Stimulated activated memory B cell treated with anti-CD40 and anti-IgM and Interleukin-4, amounts not matched to agents 10 μg/mL and 1 μg/mL and 100 μg/mL, for 72 hours (primary cell): ENCODE measurements at regions not wholly inside any gene's neighbourhood (a gene's known extent, or its start where the extent isn't known, plus 50 kb on each side); places are given as distances from the start of the nearest gene placed in this dataset.

Source experiments
- ATAC-seq: fragments of 150-1000 bp; cut with Tn5 transposase; 2 replicates; pipeline ENCODE4 v1.10.0; 2021
- H3K27ac Mint-ChIP-seq: one replicate; pipeline ENCODE4 v1.8.0; 2022; ENCODE audit warnings: mild to moderate bottlenecking, mixed read lengths
- H3K27me3 Mint-ChIP-seq: one replicate; pipeline ENCODE4 v1.8.0; 2022; ENCODE audit warnings: mixed read lengths
- H3K36me3 Mint-ChIP-seq: one replicate; pipeline ENCODE4 v1.8.0; 2022; ENCODE audit warnings: mixed read lengths
- H3K4me1 Mint-ChIP-seq: one replicate; pipeline ENCODE4 v1.8.0; 2022; ENCODE audit warnings: mixed read lengths
- H3K4me3 Mint-ChIP-seq: one replicate; pipeline ENCODE4 v1.8.0; 2022; ENCODE audit warnings: mild to moderate bottlenecking, moderate library complexity, mixed read lengths
- H3K9me3 Mint-ChIP-seq: one replicate; pipeline ENCODE4 v1.8.0; 2022; ENCODE audit warnings: mixed read lengths

DNA sequence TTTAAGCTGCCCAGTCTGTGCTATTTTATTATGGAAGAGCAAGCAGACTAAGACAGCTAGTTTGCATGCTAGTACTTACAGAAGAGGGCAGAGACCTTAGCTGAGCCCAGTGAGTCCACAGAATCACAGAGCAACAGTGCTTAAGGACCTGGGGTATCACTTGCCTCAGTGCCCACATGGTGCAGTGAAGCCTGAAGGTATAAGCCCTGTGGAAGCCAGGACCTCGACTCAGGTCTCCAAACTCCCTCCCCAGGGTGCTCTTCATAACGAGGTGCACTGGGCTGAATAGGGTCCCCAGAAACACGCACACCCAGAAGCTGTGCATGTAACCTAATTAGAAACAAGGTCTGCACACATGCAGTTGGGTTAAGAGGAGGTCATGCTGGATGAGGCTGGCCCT, 718.1 kb downstream of the GALR1 start:
- Mint-ChIP-seq H3K9me3 (no peaks in the 10 kb centered on the region), H3K36me3 (no peaks in the 10 kb centered on the region), H3K4me3 (no peak overlapping the region), H3K27ac (no peak overlapping the region), H3K4me1 (no peaks in the 10 kb centered on the region), H3K27me3 (no peaks in the 10 kb centered on the region)
- no peak for ATAC-seq

DNA sequence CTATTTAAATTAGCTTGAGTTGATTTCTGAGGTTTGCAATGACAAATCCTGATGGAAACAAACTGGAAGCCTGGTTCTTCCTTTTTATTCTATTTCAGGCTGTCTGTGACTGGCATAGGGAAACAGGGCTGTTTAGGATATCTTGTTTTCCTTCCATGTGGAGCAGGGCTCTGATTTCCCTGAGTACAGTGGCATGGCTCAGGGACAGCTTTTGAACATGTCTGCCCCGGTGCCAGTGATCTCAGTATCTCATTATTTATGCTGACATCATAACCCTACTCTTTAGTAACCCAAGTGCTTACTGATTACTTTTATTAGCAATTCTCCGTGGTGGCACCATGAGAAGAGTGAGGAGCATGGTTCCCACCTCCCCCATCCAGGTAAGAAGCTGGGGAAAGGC, 720.3 kb downstream of the GALR1 start:
- Mint-ChIP-seq H3K27ac (no peak overlapping the region), H3K9me3 (no peaks in the 10 kb centered on the region), H3K4me3 (no peak overlapping the region), H3K27me3 (no peaks in the 10 kb centered on the region), H3K36me3 (no peaks in the 10 kb centered on the region), H3K4me1 (no peaks in the 10 kb centered on the region)
- no peak for ATAC-seq

DNA sequence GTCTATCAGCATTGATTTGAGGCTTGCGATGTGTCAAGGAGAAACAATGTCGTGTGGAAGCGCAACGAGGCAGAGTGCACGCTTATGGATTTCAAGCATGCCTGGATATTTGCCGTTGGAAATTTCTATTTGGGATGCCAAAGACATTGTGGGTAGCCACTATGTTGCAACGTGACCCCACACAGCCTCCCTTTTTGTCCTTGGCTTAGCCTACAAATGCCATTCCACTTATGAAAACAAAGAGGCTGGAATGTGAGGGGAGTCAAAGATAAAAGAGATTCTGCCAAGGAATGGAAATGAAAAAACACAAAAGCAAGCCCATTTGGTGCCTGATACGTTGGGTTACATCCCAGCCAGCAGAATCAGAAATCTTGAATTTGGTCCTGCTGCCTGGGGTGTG, 721.2 kb downstream of the GALR1 start:
- no peaks in the 10 kb centered on the region for H3K36me3 Mint-ChIP-seq
- H3K27me3 Mint-ChIP-seq, result no peaks in the 10 kb centered on the region
- no peak overlapping the region for H3K27ac Mint-ChIP-seq
- no peaks in the 10 kb centered on the region for H3K9me3 Mint-ChIP-seq
- no peaks in the 10 kb centered on the region for H3K4me1 Mint-ChIP-seq
- no peak overlapping the region for H3K4me3 Mint-ChIP-seq
- ATAC-seq, result no peak

DNA sequence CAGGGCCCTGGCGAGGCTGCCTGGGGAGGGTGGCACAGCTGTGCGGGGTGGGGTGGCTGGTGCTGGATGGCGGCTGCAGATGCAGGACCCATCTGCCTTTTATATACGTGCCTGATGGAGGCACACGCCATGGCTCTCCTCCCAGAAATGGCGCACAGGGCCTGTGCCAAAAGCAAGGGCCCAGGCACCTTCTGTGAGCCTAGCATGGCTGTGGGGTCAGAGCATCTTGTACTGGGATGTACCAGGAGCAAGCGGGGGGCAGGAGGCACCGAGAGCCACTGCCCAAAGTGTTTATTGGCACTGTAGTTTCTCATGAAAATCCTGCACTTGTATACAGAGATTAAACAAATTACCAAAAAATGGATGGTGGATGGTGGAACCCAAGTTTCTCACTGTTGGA, 724.1 kb downstream of the GALR1 start:
- H3K27me3 Mint-ChIP-seq, result no peaks in the 10 kb centered on the region
- H3K9me3 Mint-ChIP-seq, result peaks cover 4% of the 10 kb centered on the region
- no peaks in the 10 kb centered on the region for H3K36me3 Mint-ChIP-seq
- H3K27ac Mint-ChIP-seq, result no peak overlapping the region
- no peaks in the 10 kb centered on the region for H3K4me1 Mint-ChIP-seq
- no peak overlapping the region for H3K4me3 Mint-ChIP-seq
- no peak for ATAC-seq

DNA sequence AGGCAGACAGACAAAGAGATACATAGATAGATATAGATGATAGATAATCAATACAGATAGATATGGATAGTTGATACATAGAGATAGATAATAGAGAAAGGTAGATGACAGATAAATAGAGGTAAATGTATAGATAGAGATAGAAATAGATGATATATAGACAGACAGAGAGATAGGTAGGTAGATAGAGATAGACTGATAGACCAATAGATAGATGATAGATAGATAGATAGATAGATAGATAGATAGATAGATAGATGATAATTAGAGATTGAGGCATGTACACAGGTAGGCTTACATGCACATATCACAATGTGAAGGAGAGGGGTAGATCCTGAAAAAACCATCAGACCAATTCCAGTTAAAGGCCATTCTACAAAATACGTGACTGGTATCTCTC, 724.7 kb downstream of the GALR1 start:
- no peak overlapping the region for H3K4me3 Mint-ChIP-seq
- H3K9me3 Mint-ChIP-seq, result peaks cover 4% of the 10 kb centered on the region
- H3K27ac Mint-ChIP-seq, result no peak overlapping the region
- H3K4me1 Mint-ChIP-seq, result no peaks in the 10 kb centered on the region
- H3K27me3 Mint-ChIP-seq, result no peaks in the 10 kb centered on the region
- no peak for ATAC-seq
- no peaks in the 10 kb centered on the region for H3K36me3 Mint-ChIP-seq

DNA sequence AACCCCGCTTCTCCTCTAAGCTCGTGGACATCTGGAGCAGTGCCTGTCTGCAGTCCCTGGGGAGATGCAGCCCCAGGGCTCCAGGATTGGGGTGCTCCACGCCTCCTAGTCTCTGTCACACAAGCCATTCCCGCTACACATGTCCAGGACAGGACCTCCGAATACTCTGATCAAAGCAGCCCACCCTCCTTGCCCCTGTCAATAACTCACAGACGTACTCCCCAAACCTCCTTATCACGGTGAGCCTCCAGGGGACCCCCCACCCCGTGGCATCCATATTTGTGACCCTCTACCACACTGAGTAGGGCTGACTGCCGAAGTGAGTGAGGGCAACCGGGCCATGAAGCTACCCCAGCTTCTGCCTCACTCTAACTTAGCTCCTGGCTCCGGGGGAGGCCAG, 727.7 kb downstream of the GALR1 start:
- Mint-ChIP-seq H3K27ac (no peak overlapping the region), H3K9me3 (peaks cover 7% of the 10 kb centered on the region), H3K4me1 (no peaks in the 10 kb centered on the region), H3K4me3 (no peak overlapping the region), H3K27me3 (no peaks in the 10 kb centered on the region), H3K36me3 (no peaks in the 10 kb centered on the region)
- no peak for ATAC-seq

DNA sequence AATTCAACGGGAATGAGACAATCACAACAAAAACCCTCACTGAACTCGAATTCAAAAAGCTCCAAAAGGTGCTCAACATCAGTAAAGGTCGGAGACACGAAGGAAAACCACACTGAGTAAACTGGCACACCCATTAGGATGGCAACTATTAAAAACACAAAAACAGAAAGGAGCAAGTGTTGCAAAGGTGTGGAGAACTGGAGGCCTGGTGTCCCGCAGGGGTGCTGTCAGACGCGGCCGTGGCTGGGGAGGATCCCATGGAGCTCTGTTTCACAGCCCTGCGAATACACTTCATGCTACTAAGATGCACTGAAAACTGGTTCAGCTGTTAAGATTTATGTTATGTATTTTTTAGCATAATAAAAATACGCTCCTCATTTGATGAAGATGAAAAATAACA, 730.6 kb downstream of the GALR1 start:
- no peaks in the 10 kb centered on the region for H3K27me3 Mint-ChIP-seq
- H3K4me1 Mint-ChIP-seq, result no peaks in the 10 kb centered on the region
- no peaks in the 10 kb centered on the region for H3K36me3 Mint-ChIP-seq
- H3K4me3 Mint-ChIP-seq, result no peak overlapping the region
- no peak for ATAC-seq
- no peak overlapping the region for H3K27ac Mint-ChIP-seq
- peaks cover 12% of the 10 kb centered on the region for H3K9me3 Mint-ChIP-seq

DNA sequence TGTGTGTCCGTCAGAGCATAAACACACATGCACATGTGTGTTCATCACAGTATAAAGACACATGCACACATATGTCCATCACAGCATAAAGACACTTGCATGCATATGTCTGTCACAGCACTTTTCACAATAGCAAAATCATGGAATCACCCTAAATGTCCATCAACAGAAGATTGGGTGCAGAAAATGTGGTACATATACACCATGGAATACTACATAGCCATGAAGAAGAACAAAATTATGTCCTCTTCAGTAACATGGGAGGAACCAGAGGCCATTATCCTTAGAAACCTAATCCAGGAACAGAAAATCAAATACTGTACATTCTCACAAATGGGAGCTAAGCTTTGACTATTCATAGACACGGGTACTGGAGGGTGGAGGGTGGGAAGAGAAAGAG, 732.2 kb downstream of the GALR1 start:
- H3K9me3 Mint-ChIP-seq, result peaks cover 12% of the 10 kb centered on the region
- ATAC-seq, result no peak
- H3K27ac Mint-ChIP-seq, result no peak overlapping the region
- H3K36me3 Mint-ChIP-seq, result no peaks in the 10 kb centered on the region
- no peak overlapping the region for H3K4me3 Mint-ChIP-seq
- no peaks in the 10 kb centered on the region for H3K27me3 Mint-ChIP-seq
- H3K4me1 Mint-ChIP-seq, result no peaks in the 10 kb centered on the region

DNA sequence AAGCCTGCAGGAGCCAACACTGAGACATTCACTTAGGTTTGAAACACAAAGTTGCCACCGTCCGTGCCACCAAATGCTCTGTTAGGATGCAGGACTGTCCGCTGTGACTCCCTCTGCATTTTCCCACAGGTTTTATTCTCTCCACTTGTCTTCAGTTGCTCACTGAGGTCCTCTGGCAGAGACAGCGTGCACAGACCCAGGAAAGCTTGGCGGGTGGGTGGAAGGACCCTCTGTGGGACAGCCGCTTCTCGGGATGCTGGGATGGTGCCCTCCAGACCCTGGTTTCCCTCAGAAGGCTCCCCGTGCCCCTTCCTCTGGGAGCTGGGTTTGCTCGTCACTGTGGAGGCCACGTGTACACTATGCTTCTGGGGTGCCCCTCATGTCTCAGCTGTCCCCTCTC, 733.6 kb downstream of the GALR1 start:
- H3K9me3 Mint-ChIP-seq, result peaks cover 11% of the 10 kb centered on the region
- H3K36me3 Mint-ChIP-seq, result no peaks in the 10 kb centered on the region
- no peak for ATAC-seq
- H3K27ac Mint-ChIP-seq, result no peak overlapping the region
- H3K27me3 Mint-ChIP-seq, result no peaks in the 10 kb centered on the region
- H3K4me1 Mint-ChIP-seq, result no peaks in the 10 kb centered on the region
- no peak overlapping the region for H3K4me3 Mint-ChIP-seq

DNA sequence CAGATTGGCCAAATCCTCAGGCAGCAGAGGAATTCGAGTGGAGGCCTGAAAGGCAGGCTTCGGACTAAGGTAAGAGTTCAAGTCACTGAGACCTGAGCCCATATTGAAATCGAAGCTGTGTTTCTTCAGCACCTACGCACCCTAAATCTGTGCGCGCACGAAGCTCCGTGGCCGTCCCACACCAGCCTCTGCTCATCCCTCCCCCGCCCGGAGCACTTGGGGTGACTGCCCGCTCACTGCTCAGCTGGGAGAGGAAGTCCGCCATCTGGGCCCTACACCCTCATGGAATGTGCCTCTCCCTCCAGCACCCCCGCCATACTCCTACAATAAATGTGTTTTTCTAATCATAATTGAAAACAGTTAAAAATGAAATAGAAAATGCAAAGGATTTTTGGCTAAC, 734.5 kb downstream of the GALR1 start:
- H3K27me3 Mint-ChIP-seq, result no peaks in the 10 kb centered on the region
- no peak overlapping the region for H3K27ac Mint-ChIP-seq
- H3K4me1 Mint-ChIP-seq, result no peaks in the 10 kb centered on the region
- H3K36me3 Mint-ChIP-seq, result no peaks in the 10 kb centered on the region
- no peak for ATAC-seq
- no peak overlapping the region for H3K4me3 Mint-ChIP-seq
- peaks cover 11% of the 10 kb centered on the region for H3K9me3 Mint-ChIP-seq

DNA sequence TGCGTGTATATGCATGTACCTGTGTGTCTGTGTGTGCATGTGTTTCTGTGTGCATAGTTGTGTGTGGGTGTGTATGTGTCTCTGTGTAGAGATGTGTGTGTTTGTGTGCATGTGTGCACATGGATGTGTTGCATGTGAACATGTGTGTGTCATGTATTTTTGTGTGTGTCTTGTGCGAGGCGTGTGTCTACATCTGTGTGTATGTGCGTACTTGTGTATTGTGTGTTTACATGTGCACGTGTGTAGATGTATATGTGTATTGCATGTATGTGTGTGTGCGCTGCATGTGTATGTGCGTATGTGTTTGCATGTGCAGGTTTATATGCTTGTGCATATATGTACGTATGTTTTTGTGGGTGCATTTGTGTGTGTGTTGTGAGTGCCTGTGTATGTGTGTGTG, 735.2 kb downstream of the GALR1 start:
- ATAC-seq, result no peak
- H3K9me3 Mint-ChIP-seq, result peaks cover 11% of the 10 kb centered on the region

DNA sequence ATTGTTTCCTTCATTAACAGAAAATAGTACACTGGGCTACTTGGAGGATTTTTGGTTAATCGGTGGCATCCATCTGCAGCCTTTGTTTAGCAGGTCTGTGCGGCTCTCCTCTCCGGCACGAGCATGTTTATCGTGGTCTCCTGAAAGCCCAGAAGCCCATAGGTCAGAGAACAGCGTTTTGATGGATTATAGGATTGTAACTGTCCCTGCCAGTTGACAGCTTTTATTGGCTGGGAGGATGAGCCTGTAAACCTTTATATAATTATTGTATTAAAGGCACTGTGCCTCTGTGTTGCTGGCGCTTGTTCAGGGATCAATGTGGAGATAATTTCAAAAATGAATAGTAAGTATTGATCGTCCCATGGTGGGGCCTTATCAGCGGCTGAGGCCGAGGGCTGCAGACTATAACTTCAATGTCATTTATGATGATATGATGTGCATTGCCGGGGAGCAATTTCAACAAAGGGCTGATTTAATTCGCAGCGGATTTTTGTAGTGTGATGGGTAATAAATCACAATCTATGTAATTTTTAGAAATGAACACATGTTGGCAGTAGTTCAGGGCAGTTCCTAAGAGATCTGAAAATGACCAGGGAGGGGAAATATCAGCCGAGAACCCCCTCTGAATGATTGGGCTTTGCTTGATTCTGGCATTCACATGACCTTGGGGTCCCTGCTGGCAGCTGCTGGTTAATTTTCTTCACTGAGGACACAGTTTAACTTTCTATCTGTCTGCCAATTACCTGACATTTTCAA, 736.1 kb downstream of the GALR1 start:
- Mint-ChIP-seq H3K4me3 (no peak overlapping the region), H3K27me3 (no peaks in the 10 kb centered on the region), H3K9me3 (peaks cover 11% of the 10 kb centered on the region), H3K36me3 (no peaks in the 10 kb centered on the region), H3K4me1 (no peaks in the 10 kb centered on the region), H3K27ac (no peak overlapping the region)
- ATAC-seq, result no peak

More for the DNA sequence above, 735.2 kb downstream of the GALR1 start:
- Mint-ChIP-seq H3K27ac (no peak overlapping the region), H3K36me3 (no peaks in the 10 kb centered on the region), H3K4me3 (no peak overlapping the region), H3K27me3 (no peaks in the 10 kb centered on the region), H3K4me1 (no peaks in the 10 kb centered on the region)

DNA sequence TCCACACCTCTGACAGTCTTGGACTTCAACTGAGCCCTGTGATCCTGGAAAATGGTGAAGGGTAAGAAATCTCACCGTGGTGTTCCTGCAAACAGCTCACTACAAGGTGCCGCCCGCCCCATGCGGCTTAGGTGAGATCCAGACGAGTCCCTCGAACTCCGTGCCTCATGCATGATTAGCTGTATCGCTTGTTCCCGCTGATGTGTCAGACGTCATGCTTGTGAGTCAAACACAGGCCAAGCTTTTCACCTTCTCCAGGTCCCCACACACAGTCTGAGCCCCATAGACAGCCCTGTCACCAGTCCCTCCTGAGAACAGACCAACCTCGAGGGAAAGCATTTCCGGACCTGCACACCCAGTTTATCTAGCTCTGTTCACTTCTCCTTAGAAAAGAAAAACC, 740.5 kb downstream of the GALR1 start:
- Mint-ChIP-seq H3K27me3 (no peaks in the 10 kb centered on the region), H3K4me3 (no peak overlapping the region), H3K4me1 (no peaks in the 10 kb centered on the region), H3K36me3 (no peaks in the 10 kb centered on the region), H3K9me3 (peaks cover 8% of the 10 kb centered on the region), H3K27ac (no peak overlapping the region)
- ATAC-seq, result no peak

DNA sequence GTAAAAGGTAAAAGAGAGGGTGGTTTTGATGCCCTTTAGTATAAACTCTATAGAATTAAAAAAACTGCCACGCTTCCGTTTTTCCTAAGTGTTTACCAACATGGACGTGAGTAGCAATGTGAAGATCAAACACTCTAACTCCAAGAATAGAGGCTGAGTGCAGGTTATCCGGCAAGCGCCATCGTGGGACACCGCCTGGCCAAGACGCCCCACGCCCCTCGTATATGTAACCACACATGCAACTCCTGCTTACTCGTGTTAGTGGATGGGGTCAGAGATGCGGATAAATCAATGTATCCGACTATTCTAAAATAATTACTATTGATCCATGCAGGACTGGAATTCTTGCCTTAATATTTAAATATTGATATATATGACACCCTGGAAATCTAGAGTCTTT, 741.3 kb downstream of the GALR1 start:
- Mint-ChIP-seq H3K27me3 (no peaks in the 10 kb centered on the region), H3K4me1 (no peaks in the 10 kb centered on the region), H3K36me3 (no peaks in the 10 kb centered on the region), H3K4me3 (no peak overlapping the region), H3K27ac (no peak overlapping the region), H3K9me3 (peaks cover 8% of the 10 kb centered on the region)
- ATAC-seq, result no peak

DNA sequence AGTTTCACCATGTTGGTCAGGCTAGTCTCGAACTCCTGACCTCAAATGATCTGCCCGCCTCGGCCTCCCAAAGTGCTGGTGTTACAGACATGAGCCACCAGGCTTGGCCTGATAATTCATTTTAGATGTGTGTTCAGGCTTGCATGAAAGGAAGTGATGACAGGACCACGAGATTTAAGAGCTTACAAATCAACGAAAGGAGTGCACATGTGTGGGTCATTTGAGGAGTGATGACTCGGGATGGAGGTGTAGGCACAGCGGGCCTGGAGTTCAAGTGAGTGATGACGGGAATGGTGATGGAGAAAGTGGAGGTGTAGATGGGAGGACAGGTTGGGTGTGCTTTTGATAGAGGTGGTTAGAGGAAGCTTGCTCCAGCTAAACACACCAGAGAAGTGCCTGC, 742.4 kb downstream of the GALR1 start:
- Mint-ChIP-seq H3K4me3 (no peak overlapping the region), H3K4me1 (no peaks in the 10 kb centered on the region), H3K9me3 (peaks cover 8% of the 10 kb centered on the region), H3K36me3 (no peaks in the 10 kb centered on the region), H3K27ac (no peak overlapping the region), H3K27me3 (no peaks in the 10 kb centered on the region)
- no peak for ATAC-seq

DNA sequence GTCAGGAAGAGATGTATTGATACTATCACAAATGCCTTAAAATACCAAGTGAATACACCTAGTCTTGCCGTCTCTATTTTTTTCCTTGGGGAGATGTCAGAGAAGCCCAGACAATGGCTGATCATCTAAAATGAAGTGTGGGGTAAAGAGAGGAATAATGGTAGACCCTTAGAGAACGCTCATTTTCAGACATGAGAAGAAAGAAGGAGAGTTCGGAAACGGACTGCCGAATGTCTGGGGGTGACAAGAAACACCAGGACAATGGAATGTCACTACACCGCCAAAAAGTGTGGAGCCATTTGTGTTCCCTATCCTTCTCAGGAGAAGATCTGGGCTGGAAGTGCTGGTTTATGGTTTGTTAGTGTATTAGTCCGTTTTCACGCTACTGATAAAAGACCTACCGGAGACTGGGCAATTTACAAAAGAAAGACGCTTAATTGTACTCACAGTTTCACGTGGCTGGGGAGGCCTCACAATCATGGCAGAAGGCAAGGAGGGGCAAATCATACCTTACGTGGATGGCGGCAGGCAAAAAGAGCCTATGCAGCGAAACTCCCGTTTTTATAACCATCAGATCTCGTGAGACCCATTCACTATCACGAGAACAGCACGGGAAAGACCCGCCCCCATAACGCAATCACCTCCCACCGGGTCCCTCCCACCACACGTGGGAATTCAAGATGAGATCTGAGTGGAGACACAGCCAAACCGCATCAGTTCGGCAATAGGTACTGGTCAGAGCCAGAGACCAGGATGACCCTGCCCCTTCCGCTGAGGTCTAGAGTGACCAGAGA, 743.7 kb downstream of the GALR1 start:
- Mint-ChIP-seq H3K4me1 (no peaks in the 10 kb centered on the region), H3K27me3 (no peaks in the 10 kb centered on the region), H3K9me3 (peaks cover 5% of the 10 kb centered on the region), H3K36me3 (no peaks in the 10 kb centered on the region), H3K4me3 (no peak overlapping the region), H3K27ac (no peak overlapping the region)
- ATAC-seq, result no peak
